A549 (cell line): ENCODE measurements at regions not wholly inside any gene's neighbourhood (a gene's known extent, or its start where the extent isn't known, plus 50 kb on each side); places are given as distances from the start of the nearest gene placed in this dataset.

Experiments used
- ATAC-seq, 2 experiments: fragments of 200-7000 bp in 1 of 2; fragments of >200 bp in 1 of 2; cut with Nextera tagmentation in 1 of 2; cut with Tn5 transposase in 1 of 2; 3 replicates each; pipeline versions ENCODE4 v1.8.0 to v1.9.1; 2018 to 2020; ENCODE audit warnings: mild to moderate bottlenecking in 1 of 2, moderate library complexity in 1 of 2
- CTCF ChIA-PET: fragments of 300-600 bp; sonication (Branson Sonifier 250); formaldehyde crosslinking; extraction: SDS; loops from one replicate; lab custom pipeline; 2021; ENCODE audit warnings: antibody characterized with exemption, inconsistent platforms; lab: Yijun Ruan, JAX
- POLR2A ChIA-PET: fragments of 350-600 bp; formaldehyde crosslinking; extraction: SDS; loops from one replicate; lab custom pipeline; 2021; ENCODE audit warnings: antibody characterized with exemption, inconsistent platforms; lab: Yijun Ruan, JAX
- DNase-seq, 2 experiments: peaks; one replicate each; pipeline versions ENCODE4 v3.0.0 to v3.0.0-alpha.2; 2011 to 2016; ENCODE audit warnings: low read depth in 1 of 2, low spot score in 1 of 2
- FAIRE-seq: peaks from 2 replicates; lab custom pipeline; 2011; peaks lifted over from hg19 to GRCh38; lab: Jason Lieb, UNC
- H3K27ac ChIP-seq, 2 experiments: fragments of >200 bp; sonication (Bioruptor Twin); formaldehyde crosslinking; 3 replicates each; pipeline ENCODE4 v1.5.1; 2016 to 2017
- H3K4me1 ChIP-seq: fragments of >200 bp; sonication (Bioruptor Twin); formaldehyde crosslinking; 3 replicates; pipeline ENCODE4 v1.6.1; 2016
- H3K4me2 ChIP-seq: fragments of >200 bp; sonication (Bioruptor Twin); formaldehyde crosslinking; 3 replicates; pipeline ENCODE4 v1.6.1; 2016
- H3K4me3 ChIP-seq: fragments of >200 bp; sonication (Bioruptor Twin); formaldehyde crosslinking; 3 replicates; pipeline ENCODE4 v1.5.1; 2016
- H3K9me3 ChIP-seq: fragments of >200 bp; sonication (Bioruptor Twin); formaldehyde crosslinking; 3 replicates; pipeline ENCODE4 v1.6.1; 2016
- ATOH8 ChIP-seq: fragments of 250-450 bp; sonication (Bioruptor Pico); IDR thresholded peaks from 2 replicates; pipeline ENCODE4 v1.5.0; 2020; ENCODE audit warnings: low read depth, mild to moderate bottlenecking, moderate library complexity
- BHLHE40 ChIP-seq: IDR thresholded peaks from 2 replicates; pipeline ENCODE4 v1.6.1; 2012; ENCODE audit warnings: low read depth, low read length, inconsistent platforms
- CBX2 ChIP-seq: fragments of 200-600 bp; sonication (generic); IDR thresholded peaks from 2 replicates; pipeline ENCODE4 v1.6.1; 2016; ENCODE audit warnings: low read depth, mild to moderate bottlenecking, borderline replicate concordance
- CBX8 ChIP-seq: fragments of 200-600 bp; sonication (generic); IDR thresholded peaks from 2 replicates; pipeline ENCODE4 v1.6.1; 2016
- EHMT2 ChIP-seq: fragments of 200-600 bp; sonication (generic); IDR thresholded peaks from 2 replicates; pipeline ENCODE4 v1.6.1; 2016; ENCODE audit warnings: antibody characterized with exemption, low read depth, mild to moderate bottlenecking, moderate library complexity
- EP300 ChIP-seq, 2 experiments: fragments of >200 bp; sonication (Bioruptor Twin); formaldehyde crosslinking; IDR thresholded peaks; 2 replicates in 1 of 2; 3 replicates in 1 of 2; pipeline ENCODE4 v1.6.1; 2016 to 2017
- GATA3 ChIP-seq: IDR thresholded peaks from 2 replicates; pipeline ENCODE4 v1.6.1; 2012; ENCODE audit warnings: borderline replicate concordance
- HEYL ChIP-seq: fragments of 250-450 bp; sonication (Bioruptor Pico); IDR thresholded peaks from 2 replicates; pipeline ENCODE4 v1.8.0; 2021; ENCODE audit warnings: mild to moderate bottlenecking, moderate library complexity
- HMGXB4 ChIP-seq: fragments of 250-450 bp; sonication (Bioruptor Pico); IDR thresholded peaks from 2 replicates; pipeline ENCODE4 v1.5.0; 2021; ENCODE audit warnings: mild to moderate bottlenecking, moderate library complexity, borderline replicate concordance
- HOXB13 ChIP-seq: fragments of 250-450 bp; sonication (Bioruptor Pico); IDR thresholded peaks from 2 replicates; pipeline ENCODE4 v1.5.0; 2020; ENCODE audit warnings: low read depth, mild to moderate bottlenecking, moderate library complexity
- JUN ChIP-seq, 2 experiments: fragments of >200 bp; sonication (Bioruptor Twin); formaldehyde crosslinking; IDR thresholded peaks; 2 replicates in 1 of 2; 3 replicates in 1 of 2; pipeline ENCODE4 v1.6.1; 2016 to 2017
- NR3C1 ChIP-seq: fragments of >200 bp; sonication (Bioruptor Twin); formaldehyde crosslinking; IDR thresholded peaks from 3 replicates; pipeline ENCODE4 v1.6.1; 2017
- PBX3 ChIP-seq: IDR thresholded peaks from 2 replicates; pipeline ENCODE4 v1.6.1; 2012
- POLR2A ChIP-seq: IDR thresholded peaks from 2 replicates; pipeline ENCODE4 v1.6.1; 2012; ENCODE audit warnings: mild to moderate bottlenecking, low read length
- POLR2AphosphoS2 ChIP-seq: conservative IDR thresholded peaks from 2 replicates; pipeline ENCODE4 v1.6.1; 2012; ENCODE audit warnings: low read length, improper control_type of control experiment, inconsistent platforms
- RARB ChIP-seq: fragments of 250-450 bp; sonication (Bioruptor Pico); IDR thresholded peaks from 2 replicates; pipeline ENCODE4 v1.8.0; 2021; ENCODE audit warnings: mild to moderate bottlenecking, moderate library complexity
- RNF2 ChIP-seq: fragments of 200-600 bp; sonication (generic); IDR thresholded peaks from 2 replicates; pipeline ENCODE4 v1.6.1; 2016; ENCODE audit warnings: low read depth, mild to moderate bottlenecking, antibody characterized with exemption, moderate library complexity, borderline replicate concordance
- SMC3 ChIP-seq: fragments of >200 bp; sonication (Bioruptor Twin); formaldehyde crosslinking; IDR thresholded peaks from 3 replicates; pipeline ENCODE4 v1.6.1; 2018; ENCODE audit warnings: inconsistent platforms
- TFCP2L1 ChIP-seq: fragments of 250-450 bp; sonication (Bioruptor Pico); IDR thresholded peaks from 2 replicates; pipeline ENCODE4 v1.5.0; 2021; ENCODE audit warnings: mild to moderate bottlenecking
- TP53 ChIP-seq: fragments of 250-450 bp; sonication (Bioruptor Pico); IDR thresholded peaks from 2 replicates; pipeline ENCODE4 v1.5.0; 2021; ENCODE audit warnings: mild to moderate bottlenecking, moderate library complexity
- ZFP36 ChIP-seq: fragments of 450-650 bp; IDR thresholded peaks from 2 replicates; pipeline ENCODE4 v1.6.1; 2014; ENCODE audit warnings: borderline replicate concordance; ENCODE audit not compliant: partially characterized antibody
- ZNF302 ChIP-seq: fragments of 250-450 bp; sonication (Bioruptor Pico); IDR thresholded peaks from 2 replicates; pipeline ENCODE4 v1.9.0; 2021; ENCODE audit warnings: inconsistent platforms, mild to moderate bottlenecking, moderate library complexity
- ZSCAN20 ChIP-seq: fragments of 250-450 bp; sonication (Bioruptor Pico); IDR thresholded peaks from 2 replicates; pipeline ENCODE4 v1.8.0; 2022; ENCODE audit warnings: mild to moderate bottlenecking, moderate library complexity
- WGBS: methylation state at CpG from one replicate; pipeline ENCODE4 v1.1.6; 2017; ENCODE audit errors: missing lambda C conversion rate; 5-methylcytosine and 5-hydroxymethylcytosine counted together
- TF ChIP-seq, protein P1 (sequence below): IDR thresholded peaks from 2 replicates; pipeline ENCODE4 v1.6.1; 2012; ENCODE audit warnings: low read depth, borderline replicate concordance
- TF ChIP-seq, protein P2 (sequence below): fragments of >200 bp; sonication (Bioruptor Twin); formaldehyde crosslinking; IDR thresholded peaks from 2 replicates; pipeline ENCODE4 v1.6.1; 2016

DNA sequence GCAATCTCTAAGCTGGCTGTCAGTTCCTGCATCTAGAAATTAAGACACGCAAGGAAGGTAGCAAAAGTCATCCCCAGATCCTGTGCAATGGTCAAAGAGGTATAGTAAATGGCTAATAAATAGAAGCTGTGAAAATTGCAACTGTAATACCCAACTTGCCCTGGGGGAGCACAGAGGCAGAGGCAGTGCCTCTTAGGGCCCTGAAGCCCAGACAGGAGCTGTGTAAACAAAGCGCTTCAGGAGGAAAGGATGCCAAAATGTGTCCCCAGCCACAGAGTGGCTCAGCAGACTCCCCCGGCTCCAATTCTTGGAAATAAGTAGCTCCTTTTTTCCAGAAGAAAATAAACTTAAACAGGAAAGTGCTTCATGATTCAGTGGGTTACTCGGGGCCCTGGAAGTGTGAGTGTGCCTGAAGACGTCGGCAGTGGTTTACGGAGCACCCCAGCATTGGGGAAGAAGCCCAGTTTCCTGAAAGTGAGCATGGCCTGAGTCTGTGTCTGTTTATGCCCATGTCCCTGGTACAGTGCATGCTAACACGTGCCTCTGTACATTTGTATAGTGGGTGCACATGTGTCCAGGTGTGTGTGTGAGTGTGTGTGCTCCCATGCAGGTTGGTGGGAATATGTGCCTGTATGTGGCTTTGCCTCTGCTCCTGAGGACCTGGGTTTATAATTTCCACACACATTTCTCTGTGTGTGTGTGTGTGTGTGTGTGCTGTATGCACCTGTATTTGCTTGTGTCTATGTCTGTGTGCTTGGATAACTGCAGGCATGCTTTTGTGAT is 246.7 kb downstream of the MAFB start:
- no peak for FAIRE-seq
- WGBS: 31% methylated on average over 8 of the region's 8 CpGs
- ChIA-PET CTCF (no interaction called here), POLR2A (no interaction called here)
- Histone ChIP-seq H3K4me2 (no peak overlapping the region), H3K27ac (no peak overlapping the region), H3K4me3 (no peak overlapping the region), H3K9me3 (no peaks in the 10 kb centered on the region), H3K4me1 (no peaks in the 10 kb centered on the region)
- peak; percentile 51 to 59; a peak in 4 of 6 replicates for ATAC-seq
- peak in 1 of 2 experiments; percentile 5 for DNase-seq
- TF ChIP-seq EP300 (IDR thresholded peaks at IDR 0.05) (no peak), RARB (CRISPR knock-in tag) (no peak), ZNF302 (no peak), SMC3 (no peak), HMGXB4 (CRISPR knock-in tag) (no peak), POLR2A (no peak), EHMT2 (no peak)
- TF ChIP-seq, protein P1, sequence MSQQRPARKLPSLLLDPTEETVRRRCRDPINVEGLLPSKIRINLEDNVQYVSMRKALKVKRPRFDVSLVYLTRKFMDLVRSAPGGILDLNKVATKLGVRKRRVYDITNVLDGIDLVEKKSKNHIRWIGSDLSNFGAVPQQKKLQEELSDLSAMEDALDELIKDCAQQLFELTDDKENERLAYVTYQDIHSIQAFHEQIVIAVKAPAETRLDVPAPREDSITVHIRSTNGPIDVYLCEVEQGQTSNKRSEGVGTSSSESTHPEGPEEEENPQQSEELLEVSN: no peak

GRCh38 chr20:40441771-40442170 is 247.3 kb downstream of the MAFB start:
- FAIRE-seq: no peak
- no peak for ATAC-seq
- H3K4me2 ChIP-seq: no peak overlapping the region
- CTCF ChIA-PET: no interaction called here
- H3K4me3 ChIP-seq: no peak overlapping the region
- TF ChIP-seq RNF2: no peak
- TF ChIP-seq, protein P2, sequence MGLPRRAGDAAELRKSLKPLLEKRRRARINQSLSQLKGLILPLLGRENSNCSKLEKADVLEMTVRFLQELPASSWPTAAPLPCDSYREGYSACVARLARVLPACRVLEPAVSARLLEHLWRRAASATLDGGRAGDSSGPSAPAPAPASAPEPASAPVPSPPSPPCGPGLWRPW: no peak
- no peak for TF ChIP-seq BHLHE40
- TF ChIP-seq CBX8: no peak
- TF ChIP-seq NR3C1: no peak
- no peak for TF ChIP-seq PBX3
- no peak for TF ChIP-seq ZSCAN20 (CRISPR knock-in tag)
- no peak for TF ChIP-seq EHMT2
- TF ChIP-seq TP53 (CRISPR knock-in tag): no peak
- TF ChIP-seq GATA3: no peak
- TF ChIP-seq TFCP2L1 (CRISPR knock-in tag): no peak
- no peak for TF ChIP-seq ATOH8
- no peak for TF ChIP-seq SMC3
- no peak for TF ChIP-seq HEYL (CRISPR knock-in tag)
- no peak for TF ChIP-seq ZFP36
- TF ChIP-seq POLR2AphosphoS2: no peak
- no peak for TF ChIP-seq HOXB13
- no peak for TF ChIP-seq JUN (IDR thresholded peaks at IDR 0.05)
- TF ChIP-seq CBX2: no peak
- no peak for DNase-seq
- no peak overlapping the region for H3K27ac ChIP-seq
- POLR2A ChIA-PET: no interaction called here
- 12% methylated on average over 3 of the region's 3 CpGs for WGBS
- H3K9me3 ChIP-seq: no peaks in the 10 kb centered on the region
- no peaks in the 10 kb centered on the region for H3K4me1 ChIP-seq
